GM18870 (cell line): ENCODE measurements at regions not wholly inside any gene's neighbourhood (a gene's known extent, or its start where the extent isn't known, plus 50 kb on each side); places are given as distances from the start of the nearest gene placed in this dataset.

Experiments used
- ATAC-seq: cut with Tn5 transposase; IDR thresholded peaks from one replicate; pipeline ENCODE4 v1.9.1; 2021; ENCODE audit warnings: moderate library complexity; ENCODE audit not compliant: unreplicated experiment

GRCh38 chr6:25010902-25011625 lies 75.3 kb upstream of the RIPOR2 start:
- no peak for ATAC-seq

- ATAC-seq, result no peak
Measured at GRCh38 chr6:25012657-25013056, 76.9 kb upstream of the RIPOR2 start.

- no peak for ATAC-seq
Measured at GRCh38 chr6:25013246-25013645, 77.5 kb upstream of the RIPOR2 start.

GRCh38 chr6:25014369-25014768 lies 78.6 kb upstream of the RIPOR2 start:
- ATAC-seq, result no peak

- ATAC-seq, result no peak
Measured at GRCh38 chr6:25014791-25015560, 79.2 kb upstream of the RIPOR2 start.

GRCh38 chr6:25016014-25016720 lies 80.4 kb upstream of the RIPOR2 start:
- ATAC-seq, result no peak

GRCh38 chr6:25017486-25017885 lies 81.7 kb upstream of the RIPOR2 start:
- no peak for ATAC-seq

GRCh38 chr6:25017932-25018567 lies 82.3 kb upstream of the RIPOR2 start:
- no peak for ATAC-seq

- no peak for ATAC-seq
Measured at GRCh38 chr6:25018568-25018954, 82.8 kb upstream of the RIPOR2 start.

GRCh38 chr6:25022140-25022553 lies 86.4 kb upstream of the RIPOR2 start:
- ATAC-seq, result no peak

- no peak for ATAC-seq
Measured at GRCh38 chr6:25023781-25024180, 88.0 kb upstream of the RIPOR2 start.

GRCh38 chr6:25024821-25025220 lies 89.1 kb upstream of the RIPOR2 start:
- ATAC-seq, result no peak

GRCh38 chr6:25025248-25025918 lies 89.6 kb upstream of the RIPOR2 start:
- ATAC-seq, result no peak

- ATAC-seq, result no peak
Measured at GRCh38 chr6:25025919-25026301, 90.2 kb upstream of the RIPOR2 start.

- ATAC-seq, result no peak
Measured at GRCh38 chr6:25026723-25027122, 91.0 kb upstream of the RIPOR2 start.

- peak; percentile 74 for ATAC-seq
Measured at GRCh38 chr6:25027221-25027916, 91.6 kb upstream of the RIPOR2 start.

- ATAC-seq, result no peak
Measured at GRCh38 chr6:25028328-25028727, 92.6 kb upstream of the RIPOR2 start.

GRCh38 chr6:25032934-25033333 lies 97.2 kb upstream of the RIPOR2 start:
- no peak for ATAC-seq

- no peak for ATAC-seq
Measured at GRCh38 chr6:25034431-25034921, 98.7 kb upstream of the RIPOR2 start.

- ATAC-seq, result no peak
Measured at GRCh38 chr6:25035174-25035511, 99.4 kb upstream of the RIPOR2 start.
